Prostate gland (tissue), 2 donors: ENCODE measurements at regions not wholly inside any gene's neighbourhood (a gene's known extent, or its start where the extent isn't known, plus 50 kb on each side); places are given as distances from the start of the nearest gene placed in this dataset.
A peak's percentile ranks its signal among the peaks of the same experiment; 100 is the strongest.

Source experiments
- DNase-seq: peaks from one replicate; pipeline ENCODE4 v3.0.0-alpha.2; 2019; ENCODE audit warnings: low spot score
- H3K27ac ChIP-seq, 2 donors: fragments of 200-600 bp; sonication (generic); 2 replicates each; pipeline ENCODE4 v1.5.1; 2017 to 2019
- H3K27me3 ChIP-seq: fragments of 200-600 bp; sonication (generic); replicated peaks from 2 replicates; pipeline ENCODE4 v1.5.1; 2019; ENCODE audit not compliant: insufficient read depth
- H3K36me3 ChIP-seq, 2 donors: fragments of 200-600 bp; sonication (generic); 1 replicate in 1 of 2; 2 replicates in 1 of 2; pipeline versions ENCODE4 v1.5.1 to v1.8.1; 2017 to 2019
- H3K4me1 ChIP-seq: fragments of 200-600 bp; sonication (generic); replicated peaks from 2 replicates; pipeline ENCODE4 v1.5.1; 2019
- H3K4me3 ChIP-seq, 2 donors: fragments of 200-600 bp; sonication (generic); 2 replicates each; pipeline ENCODE4 v1.5.1; 2017 to 2019
- H3K9me3 ChIP-seq: fragments of 200-600 bp; sonication (generic); 2 replicates; pipeline ENCODE4 v1.5.1; 2017
- CTCF ChIP-seq, 4 experiments: fragments of 200-600 bp in 2 of 4; fragments of 450-650 bp in 2 of 4; sonication (generic) in 2 of 4; IDR thresholded peaks; 1 replicate in 3 of 4; 2 replicates in 1 of 4; pipeline ENCODE4 v1.5.1; 2016 to 2019; ENCODE audit warnings: antibody characterized with exemption in 4 of 4, mild to moderate bottlenecking in 2 of 4, moderate library complexity in 2 of 4
- POLR2A ChIP-seq: fragments of 450-650 bp; IDR thresholded peaks from one replicate; pipeline ENCODE4 v1.6.1; 2016; ENCODE audit warnings: antibody characterized with exemption, mild to moderate bottlenecking
- POLR2AphosphoS5 ChIP-seq: sonication (generic); formaldehyde crosslinking; IDR thresholded peaks from one replicate; pipeline ENCODE4 v1.6.1; 2017; ENCODE audit warnings: antibody characterized with exemption
- WGBS: methylation state at CpG from one replicate; pipeline ENCODE4 v1.1.5; 2018; 5-methylcytosine and 5-hydroxymethylcytosine counted together
- intact Hi-C: fragments of 100-400 bp; cut with DNase I; formaldehyde crosslinking; loops from one replicate; pipeline ENCODE4 v1.14.2; 2022

- Histone ChIP-seq H3K4me1 (no peaks in the 10 kb centered on the region), H3K4me3 (no peak overlapping the region), H3K27ac (no peak overlapping the region), H3K36me3 (no peaks in the 10 kb centered on the region), H3K9me3 (no peaks in the 10 kb centered on the region), H3K27me3 (no peaks in the 10 kb centered on the region)
- no peak for DNase-seq
- TF ChIP-seq POLR2AphosphoS5 (no peak), POLR2A (no peak), CTCF (IDR thresholded peaks at IDR 0.05) (no peak)
- WGBS = 28% methylated on average over 2 of the region's 2 CpGs
- intact Hi-C loops = no loop called here
Observed at GRCh38 chr5:125659316-125660023, 763.7 kb upstream of the GRAMD2B start.

- Histone ChIP-seq H3K27me3 (no peaks in the 10 kb centered on the region), H3K4me1 (no peaks in the 10 kb centered on the region), H3K9me3 (no peaks in the 10 kb centered on the region), H3K27ac (no peak overlapping the region), H3K36me3 (no peaks in the 10 kb centered on the region), H3K4me3 (no peak overlapping the region)
- no peak for DNase-seq
- intact Hi-C loops = no loop called here
- TF ChIP-seq CTCF (IDR thresholded peaks at IDR 0.05) (no peak), POLR2A (no peak), POLR2AphosphoS5 (no peak)
- 100% methylated on average over 1 of the region's 1 CpG for WGBS
Observed at GRCh38 chr5:125660231-125660895, 762.8 kb upstream of the GRAMD2B start.

- intact Hi-C loops = no loop called here
- no peaks in the 10 kb centered on the region for H3K9me3 ChIP-seq
- no peak overlapping the region for H3K4me3 ChIP-seq
- WGBS = 94% methylated on average over 1 of the region's 1 CpG
- H3K36me3 ChIP-seq = no peaks in the 10 kb centered on the region
- no peak for TF ChIP-seq POLR2A
- no peak for TF ChIP-seq POLR2AphosphoS5
- no peak for TF ChIP-seq CTCF (IDR thresholded peaks at IDR 0.05)
- no peak for DNase-seq
- no peaks in the 10 kb centered on the region for H3K27me3 ChIP-seq
- no peaks in the 10 kb centered on the region for H3K4me1 ChIP-seq
- no peak overlapping the region for H3K27ac ChIP-seq
Observed at GRCh38 chr5:125661584-125661983, 761.6 kb upstream of the GRAMD2B start.

- H3K27me3 ChIP-seq = no peaks in the 10 kb centered on the region
- no peaks in the 10 kb centered on the region for H3K9me3 ChIP-seq
- H3K27ac ChIP-seq = no peak overlapping the region
- H3K4me1 ChIP-seq = no peaks in the 10 kb centered on the region
- H3K4me3 ChIP-seq = no peak overlapping the region
- DNase-seq = no peak
- intact Hi-C loops = no loop called here
- no peak for TF ChIP-seq POLR2A
- TF ChIP-seq CTCF (IDR thresholded peaks at IDR 0.05) = no peak
- no peak for TF ChIP-seq POLR2AphosphoS5
- no peaks in the 10 kb centered on the region for H3K36me3 ChIP-seq
Observed at GRCh38 chr5:125668884-125669283, 754.3 kb upstream of the GRAMD2B start.

GRCh38 chr5:125673359-125673950, 749.8 kb upstream of the GRAMD2B start:
- Histone ChIP-seq H3K36me3 (no peaks in the 10 kb centered on the region), H3K4me3 (no peak overlapping the region), H3K27ac (no peak overlapping the region), H3K27me3 (no peaks in the 10 kb centered on the region), H3K4me1 (no peaks in the 10 kb centered on the region), H3K9me3 (no peaks in the 10 kb centered on the region)
- DNase-seq = no peak
- TF ChIP-seq CTCF (IDR thresholded peaks at IDR 0.05) (peak in 1 of 4 experiments; percentile 12), POLR2A (no peak)
- intact Hi-C loops = no loop called here
- WGBS = 93% methylated on average over 4 of the region's 4 CpGs
